IMR-90 (cell line): ENCODE measurements at regions not wholly inside any gene's neighbourhood (a gene's known extent, or its start where the extent isn't known, plus 50 kb on each side); places are given as distances from the start of the nearest gene placed in this dataset.

ENCODE experiments used
- ATAC-seq: fragments of 200-7000 bp; cut with Tn5 transposase; 2 replicates; pipeline ENCODE4 v1.9.1; 2020; ENCODE audit warnings: low read depth, mild to moderate bottlenecking, moderate library complexity
- BruUV-seq: library from RNA; stranded (reverse); fragments of 400-500 nt; replicated peaks from 2 replicates; lab custom pipeline; 2021; lab: Mats Ljungman, UMichigan
- CTCF ChIA-PET: fragments of 300-600 bp; formaldehyde crosslinking; extraction: SDS; loops from one replicate; lab custom pipeline; 2021; ENCODE audit warnings: antibody characterized with exemption; lab: Yijun Ruan, JAX
- POLR2A ChIA-PET: fragments of 300-600 bp; sonication (Branson Sonifier 250); formaldehyde crosslinking; loops from one replicate; lab custom pipeline; 2022; ENCODE audit warnings: antibody characterized with exemption; ENCODE audit not compliant: unreplicated experiment; lab: Charles Lee
- DNase-seq: peaks from one replicate; pipeline ENCODE4 v3.0.0; 2013
- H2AFZ ChIP-seq: replicated peaks from 2 replicates; pipeline ENCODE3; 2013; ENCODE audit warnings: low read length, mild to moderate bottlenecking; ENCODE audit not compliant: poor library complexity
- H2AK5ac ChIP-seq: 2 replicates; pipeline ENCODE4 v1.6.1; 2013; ENCODE audit warnings: low read depth, low read length, inconsistent platforms
- H2AK9ac ChIP-seq: replicated peaks from 2 replicates; pipeline ENCODE3; 2013; ENCODE audit warnings: mild to moderate bottlenecking, low read depth, low read length, moderate library complexity; ENCODE audit not compliant: poor library complexity
- H2BK120ac ChIP-seq: 2 replicates; pipeline ENCODE4 v1.6.1; 2013; ENCODE audit warnings: low read depth, low read length, inconsistent platforms
- H2BK15ac ChIP-seq: 3 replicates; pipeline ENCODE4 v1.6.1; 2013; ENCODE audit warnings: low read depth, low read length, inconsistent platforms
- H2BK20ac ChIP-seq: 2 replicates; pipeline ENCODE4 v1.6.1; 2013; ENCODE audit warnings: low read depth, mild to moderate bottlenecking, inconsistent platforms, low read length, moderate library complexity
- H2BK5ac ChIP-seq: 2 replicates; pipeline ENCODE4 v1.6.1; 2013; ENCODE audit warnings: mild to moderate bottlenecking, low read depth, low read length, inconsistent platforms; ENCODE audit not compliant: poor library complexity, severe bottlenecking
- H3K14ac ChIP-seq: replicated peaks from 2 replicates; pipeline ENCODE4 v1.6.1; 2013; ENCODE audit warnings: low read depth, low read length, inconsistent platforms
- H3K18ac ChIP-seq: 2 replicates; pipeline ENCODE4 v1.6.1; 2013; ENCODE audit warnings: low read depth, low read length, control low read depth
- H3K23ac ChIP-seq: 2 replicates; pipeline ENCODE4 v1.6.1; 2013; ENCODE audit warnings: low read depth, low read length, inconsistent platforms
- H3K27ac ChIP-seq: 2 replicates; pipeline ENCODE4 v1.5.1; 2013; ENCODE audit warnings: mild to moderate bottlenecking, control low read depth, low read length; ENCODE audit not compliant: insufficient read depth
- H3K27me3 ChIP-seq: 2 replicates; pipeline ENCODE4 v1.6.1; 2013; ENCODE audit warnings: low read length; ENCODE audit not compliant: control insufficient read depth, insufficient read depth
- H3K36me3 ChIP-seq: 2 replicates; pipeline ENCODE4 v1.6.1; 2013; ENCODE audit warnings: low read length, mixed read lengths; ENCODE audit not compliant: control insufficient read depth, insufficient read depth
- H3K4ac ChIP-seq: 2 replicates; pipeline ENCODE4 v1.6.1; 2013; ENCODE audit warnings: low read depth, low read length, inconsistent platforms
- H3K4me1 ChIP-seq: 2 replicates; pipeline ENCODE4 v1.6.1; 2013; ENCODE audit warnings: low read length, mixed read lengths; ENCODE audit not compliant: control insufficient read depth, insufficient read depth
- H3K4me2 ChIP-seq: 2 replicates; pipeline ENCODE4 v1.6.1; 2013; ENCODE audit warnings: low read depth, mild to moderate bottlenecking, control low read depth, low read length, moderate library complexity
- H3K4me3 ChIP-seq: 2 replicates; pipeline ENCODE4 v1.5.1; 2013; ENCODE audit warnings: low read depth, mild to moderate bottlenecking, control low read depth, low read length, moderate library complexity; ENCODE audit not compliant: insufficient read depth
- H3K56ac ChIP-seq: 2 replicates; pipeline ENCODE4 v1.6.1; 2013; ENCODE audit warnings: low read length, inconsistent platforms; ENCODE audit not compliant: insufficient read depth; ENCODE audit errors: extremely low read depth
- H3K79me1 ChIP-seq, 2 experiments: 2 replicates each; pipeline ENCODE4 v1.6.1; 2013; ENCODE audit warnings: low read length in 2 of 2, inconsistent platforms in 1 of 2, low read depth in 1 of 2
- H3K9ac ChIP-seq: 2 replicates; pipeline ENCODE4 v1.6.1; 2013; ENCODE audit warnings: low read depth, low read length, control low read depth
- H3K9me1 ChIP-seq: 2 replicates; pipeline ENCODE4 v1.6.1; 2013; ENCODE audit warnings: low read length, inconsistent platforms; ENCODE audit not compliant: insufficient read depth
- H3K9me3 ChIP-seq: 2 replicates; pipeline ENCODE4 v1.6.1; 2013; ENCODE audit warnings: low read length; ENCODE audit not compliant: control insufficient read depth, insufficient read depth
- H4K20me1 ChIP-seq: 2 replicates; pipeline ENCODE4 v1.6.1; 2013; ENCODE audit warnings: low read length, inconsistent platforms; ENCODE audit not compliant: insufficient read depth
- H4K5ac ChIP-seq: 2 replicates; pipeline ENCODE4 v1.6.1; 2013; ENCODE audit warnings: mild to moderate bottlenecking, low read depth, low read length, control low read depth
- H4K8ac ChIP-seq, 2 experiments: 2 replicates each; pipeline ENCODE4 v1.6.1; 2013; ENCODE audit warnings: low read depth in 2 of 2, low read length in 2 of 2, control low read depth in 1 of 2, inconsistent platforms in 1 of 2
- H4K91ac ChIP-seq: 2 replicates; pipeline ENCODE4 v1.6.1; 2013; ENCODE audit warnings: low read depth, low read length, inconsistent platforms; ENCODE audit not compliant: insufficient read depth
- CEBPB ChIP-seq: IDR thresholded peaks from 2 replicates; pipeline ENCODE4 v1.6.1; 2012; ENCODE audit warnings: low read depth, low read length, improper control_type of control experiment
- CTCF ChIP-seq: conservative IDR thresholded peaks from 2 replicates; pipeline ENCODE4 v1.5.1; 2012; ENCODE audit warnings: mild to moderate bottlenecking, low read depth, low read length, improper control_type of control experiment
- ELK1 ChIP-seq: fragments of 150-350 bp; IDR thresholded peaks from 2 replicates; pipeline ENCODE4 v1.6.1; 2016; ENCODE audit warnings: low read depth, mild to moderate bottlenecking, low read length, moderate library complexity, borderline replicate concordance
- FOS ChIP-seq: fragments of 150-350 bp; IDR thresholded peaks from 2 replicates; pipeline ENCODE4 v1.6.1; 2016; ENCODE audit warnings: low read depth, low read length
- MAFK ChIP-seq: IDR thresholded peaks from 2 replicates; pipeline ENCODE4 v1.6.1; 2012; ENCODE audit warnings: low read depth, low read length, improper control_type of control experiment
- MAZ ChIP-seq: IDR thresholded peaks from 2 replicates; pipeline ENCODE4 v1.6.1; 2012; ENCODE audit warnings: low read depth, mild to moderate bottlenecking, low read length, improper control_type of control experiment, moderate library complexity, borderline replicate concordance
- MXI1 ChIP-seq: IDR thresholded peaks from 2 replicates; pipeline ENCODE4 v1.6.1; 2012; ENCODE audit warnings: low read depth, mild to moderate bottlenecking, low read length, moderate library complexity, borderline replicate concordance
- NFE2L2 ChIP-seq: fragments of 150-350 bp; IDR thresholded peaks from 2 replicates; pipeline ENCODE4 v1.6.1; 2016; ENCODE audit warnings: low read depth, mild to moderate bottlenecking, low read length
- POLR2A ChIP-seq: IDR thresholded peaks from 2 replicates; pipeline ENCODE4 v1.6.1; 2012; ENCODE audit warnings: mild to moderate bottlenecking, low read depth, low read length
- RAD21 ChIP-seq: IDR thresholded peaks from 2 replicates; pipeline ENCODE4 v1.6.1; 2012; ENCODE audit warnings: low read length, improper control_type of control experiment
- RCOR1 ChIP-seq: IDR thresholded peaks from 2 replicates; pipeline ENCODE4 v1.6.1; 2012; ENCODE audit warnings: mild to moderate bottlenecking, low read length, improper control_type of control experiment; ENCODE audit not compliant: insufficient replicate concordance
- RFX5 ChIP-seq: IDR thresholded peaks from 2 replicates; pipeline ENCODE4 v1.8.0; 2012; ENCODE audit warnings: low read depth, mild to moderate bottlenecking, low read length, moderate library complexity
- SMC3 ChIP-seq: fragments of 150-350 bp; IDR thresholded peaks from 2 replicates; pipeline ENCODE4 v1.6.1; 2016; ENCODE audit warnings: low read depth, mild to moderate bottlenecking, antibody characterized with exemption, low read length, moderate library complexity
- WGBS, 2 experiments: methylation state at CpG; one replicate each; pipeline versions ENCODE4 v1.1.5 to v1.1.7; 2013; ENCODE audit warnings: missing lambda C conversion rate in 2 of 2; ENCODE audit not compliant: insufficient read length in 1 of 2; ENCODE audit errors: extremely low coverage in 2 of 2; 5-methylcytosine and 5-hydroxymethylcytosine counted together
- dilution Hi-C: fragments of 300-500 bp; cut with HindIII; formaldehyde crosslinking; loops from one replicate; pipeline ENCODE4 v1.14.3; 2018; ENCODE audit warnings: low sequenced_read_pairs; ENCODE audit not compliant: unreplicated experiment
- in situ Hi-C: fragments of 300-500 bp; cut with MboI; formaldehyde crosslinking; loops from 3 replicates; pipeline ENCODE4 v1.14.3; 2019; ENCODE audit warnings: low sequenced_read_pairs, inconsistent platforms, mixed read lengths
- intact Hi-C: fragments of 100-400 bp; cut with micrococcal nuclease; formaldehyde crosslinking; loops from 2 replicates; pipeline ENCODE4 v1.10.0; 2022
- TF ChIP-seq, protein P1 (sequence below): fragments of 150-350 bp; IDR thresholded peaks from 2 replicates; pipeline ENCODE4 v1.6.1; 2017; ENCODE audit warnings: mild to moderate bottlenecking, antibody characterized with exemption, low read length, low read depth

- 65% methylated on average over 4 of the region's 12 CpGs; no CpG with 5 or more reads in 1 of the 2 experiments for WGBS, 2 experiments
- CTCF ChIA-PET: no interaction called here
Measured at GRCh38 chr1:47502746-47503370, 65.0 kb downstream of the FOXD2 start.

More at GRCh38 chr1:47502746-47503370, 65.0 kb downstream of the FOXD2 start:
- Histone ChIP-seq H2BK5ac (no peak overlapping the region), H3K36me3 (no peaks in the 10 kb centered on the region), H3K23ac (no peak overlapping the region), H3K56ac (no peak overlapping the region), H3K4ac (no peak overlapping the region), H4K20me1 (no peaks in the 10 kb centered on the region), H3K27me3 (peaks cover 17% of the 10 kb centered on the region), H3K79me1 (no peaks in the 10 kb centered on the region), H4K91ac (no peak overlapping the region), H3K27ac (no peak overlapping the region), H4K5ac (no peak overlapping the region), H3K4me2 (no peak overlapping the region), H2AK5ac (no peak overlapping the region), H3K4me3 (no peak overlapping the region), H3K9me1 (no peaks in the 10 kb centered on the region), H3K9ac (no peak overlapping the region), H2BK20ac (no peak overlapping the region), H2BK15ac (no peak overlapping the region), H2AFZ (no peak overlapping the region), H3K18ac (no peak overlapping the region), H3K4me1 (no peaks in the 10 kb centered on the region), H4K8ac (no peak overlapping the region), H2AK9ac (no peak overlapping the region), H2BK120ac (no peak overlapping the region), H3K14ac (no peak overlapping the region), H3K9me3 (no peaks in the 10 kb centered on the region)
- intact Hi-C loops: no loop called here
- no peak for DNase-seq
- no TSS peak for BruUV-seq
- POLR2A ChIA-PET: no interaction called here
- TF ChIP-seq MAZ (no peak), POLR2A (no peak), NFE2L2 (no peak), MXI1 (no peak), RFX5 (no peak), RAD21 (no peak), FOS (no peak), SMC3 (no peak), CTCF (no peak), RCOR1 (no peak), CEBPB (no peak), ELK1 (no peak), MAFK (no peak)
- TF ChIP-seq, protein P1, sequence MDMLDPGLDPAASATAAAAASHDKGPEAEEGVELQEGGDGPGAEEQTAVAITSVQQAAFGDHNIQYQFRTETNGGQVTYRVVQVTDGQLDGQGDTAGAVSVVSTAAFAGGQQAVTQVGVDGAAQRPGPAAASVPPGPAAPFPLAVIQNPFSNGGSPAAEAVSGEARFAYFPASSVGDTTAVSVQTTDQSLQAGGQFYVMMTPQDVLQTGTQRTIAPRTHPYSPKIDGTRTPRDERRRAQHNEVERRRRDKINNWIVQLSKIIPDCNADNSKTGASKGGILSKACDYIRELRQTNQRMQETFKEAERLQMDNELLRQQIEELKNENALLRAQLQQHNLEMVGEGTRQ: no peak
- in situ Hi-C loops: no loop called here
- dilution Hi-C loops: no loop called here
- no peak for ATAC-seq
